ENCODE measurements at regions not wholly inside any gene's neighbourhood (a gene's known extent, or its start where the extent isn't known, plus 50 kb on each side); places are given as distances from the start of the nearest gene placed in this dataset.

- Histone ChIP-seq H3K9ac (ENCODE audit: low read length) (no peak overlapping the region), H3K4me1 (ENCODE audit: control insufficient read depth in 1 of 2, insufficient read depth in 2 of 2, low read length in 2 of 2) (no peaks in the 10 kb centered on the region), H3K27ac (ENCODE audit: low read depth, low read length) (no peak overlapping the region), H3K4ac (ENCODE audit: low read depth, low read length) (no peak overlapping the region), H3K4me3 (ENCODE audit: low read depth, low read length) (no peak overlapping the region), H4K8ac (ENCODE audit: low read depth, low read length) (no peak overlapping the region), H3K9me3 (ENCODE audit: insufficient read depth, low read depth, low read length) (no peaks in the 10 kb centered on the region), H3K79me2 (ENCODE audit: control insufficient read depth, insufficient read depth, low read length, poor library complexity) (no peaks in the 10 kb centered on the region), H2BK5ac (ENCODE audit: low read depth, low read length, poor library complexity) (no peak overlapping the region), H4K12ac (ENCODE audit: low read depth, low read length) (no peak overlapping the region), H3K23ac (ENCODE audit: low read length) (no peak overlapping the region), H3K36me3 (ENCODE audit: control insufficient read depth in 1 of 2, insufficient read depth in 2 of 2, low read length in 2 of 2) (no peaks in the 10 kb centered on the region), H2BK12ac (ENCODE audit: low read length) (no peak overlapping the region), H2BK120ac (ENCODE audit: insufficient read depth, low read length, poor library complexity) (no peak overlapping the region), H3K4me2 (ENCODE audit: low read length) (no peak overlapping the region), H2AFZ (ENCODE audit: insufficient read depth, low read length, poor library complexity) (no peak overlapping the region), H3K14ac (ENCODE audit: low read length) (no peak overlapping the region), H3K18ac (ENCODE audit: low read length) (no peak overlapping the region), H2AK5ac (ENCODE audit: low read length) (no peak overlapping the region), H3K27me3 (ENCODE audit: insufficient read depth, low read length) (no peaks in the 10 kb centered on the region), H3K79me1 (ENCODE audit: low read length) (no peaks in the 10 kb centered on the region), H4K91ac (ENCODE audit: low read depth, low read length) (no peak overlapping the region)
- no CpG with 5 or more reads among the region's 4 CpGs for WGBS (ENCODE audit: extremely low coverage, insufficient coverage, insufficient read length)
- DNase-seq, result no peak
Measured at GRCh38 chr12:63467951-63468350, 200.3 kb downstream of the DPY19L2 start.

DNA sequence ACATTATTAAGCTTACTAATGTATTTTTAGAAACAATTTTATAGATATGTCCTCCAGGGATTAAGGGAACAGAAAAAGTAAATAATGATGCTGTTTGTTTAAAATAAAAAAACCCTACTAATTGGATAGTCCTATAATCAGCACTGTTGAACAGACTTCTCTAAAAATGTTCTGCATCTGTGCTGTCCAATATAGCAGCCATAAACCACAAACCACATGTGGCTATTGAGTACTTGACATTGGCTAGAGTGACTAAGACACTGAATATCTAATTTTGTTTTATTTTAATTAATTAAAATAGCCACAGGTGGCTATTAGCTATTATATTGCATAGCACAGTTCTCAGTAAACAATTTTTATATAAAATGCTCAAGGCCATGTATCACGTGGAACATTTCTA lies 210.4 kb downstream of the DPY19L2 start:
- Histone ChIP-seq H2AK5ac (ENCODE audit: low read length) (no peak overlapping the region), H3K9ac (ENCODE audit: low read length) (no peak overlapping the region), H2BK5ac (ENCODE audit: low read depth, low read length, poor library complexity) (no peak overlapping the region), H3K36me3 (ENCODE audit: control insufficient read depth in 1 of 2, insufficient read depth in 2 of 2, low read length in 2 of 2) (no peaks in the 10 kb centered on the region), H3K23ac (ENCODE audit: low read length) (no peak overlapping the region), H3K9me3 (ENCODE audit: insufficient read depth, low read depth, low read length) (no peaks in the 10 kb centered on the region), H3K4me1 (ENCODE audit: control insufficient read depth in 1 of 2, insufficient read depth in 2 of 2, low read length in 2 of 2) (no peaks in the 10 kb centered on the region), H3K27me3 (ENCODE audit: insufficient read depth, low read length) (no peaks in the 10 kb centered on the region), H3K14ac (ENCODE audit: low read length) (no peak overlapping the region), H3K4me3 (ENCODE audit: low read depth, low read length) (no peak overlapping the region), H3K4me2 (ENCODE audit: low read length) (no peak overlapping the region), H3K4ac (ENCODE audit: low read depth, low read length) (no peak overlapping the region), H2BK12ac (ENCODE audit: low read length) (no peak overlapping the region), H4K8ac (ENCODE audit: low read depth, low read length) (no peak overlapping the region), H4K12ac (ENCODE audit: low read depth, low read length) (no peak overlapping the region), H2AFZ (ENCODE audit: insufficient read depth, low read length, poor library complexity) (no peak overlapping the region), H3K18ac (ENCODE audit: low read length) (no peak overlapping the region), H3K27ac (ENCODE audit: low read depth, low read length) (no peak overlapping the region), H2BK120ac (ENCODE audit: insufficient read depth, low read length, poor library complexity) (no peak overlapping the region), H3K79me2 (ENCODE audit: control insufficient read depth, insufficient read depth, low read length, poor library complexity) (no peaks in the 10 kb centered on the region), H3K79me1 (ENCODE audit: low read length) (no peaks in the 10 kb centered on the region), H4K91ac (ENCODE audit: low read depth, low read length) (no peak overlapping the region)
- no peak for DNase-seq
- whole genome bisulfite sequencing (ENCODE audit: extremely low coverage, insufficient coverage, insufficient read length), result no CpG with 5 or more reads among the region's 1 CpG

DNA sequence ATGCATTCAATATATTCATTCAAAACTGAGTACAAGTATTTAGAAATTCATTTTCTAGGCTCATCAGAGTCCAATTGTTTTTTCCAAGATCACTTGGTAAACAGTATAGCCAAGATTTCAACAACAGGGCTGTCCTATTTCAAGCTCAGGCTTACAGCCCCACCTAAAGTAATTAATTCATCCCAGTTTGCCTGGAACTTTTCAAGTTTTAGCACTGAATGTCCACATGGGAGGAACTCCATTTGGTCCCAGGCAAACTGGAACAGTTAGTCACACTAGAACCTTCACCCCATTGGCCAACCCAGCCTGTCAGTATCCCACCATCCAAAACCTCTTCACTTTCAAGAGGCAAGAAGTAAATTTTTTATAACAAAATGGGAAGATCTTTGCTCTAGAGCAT lies 210.9 kb downstream of the DPY19L2 start:
- H3K36me3 ChIP-seq (ENCODE audit: control insufficient read depth in 1 of 2, insufficient read depth in 2 of 2, low read length in 2 of 2), result no peaks in the 10 kb centered on the region

DNA sequence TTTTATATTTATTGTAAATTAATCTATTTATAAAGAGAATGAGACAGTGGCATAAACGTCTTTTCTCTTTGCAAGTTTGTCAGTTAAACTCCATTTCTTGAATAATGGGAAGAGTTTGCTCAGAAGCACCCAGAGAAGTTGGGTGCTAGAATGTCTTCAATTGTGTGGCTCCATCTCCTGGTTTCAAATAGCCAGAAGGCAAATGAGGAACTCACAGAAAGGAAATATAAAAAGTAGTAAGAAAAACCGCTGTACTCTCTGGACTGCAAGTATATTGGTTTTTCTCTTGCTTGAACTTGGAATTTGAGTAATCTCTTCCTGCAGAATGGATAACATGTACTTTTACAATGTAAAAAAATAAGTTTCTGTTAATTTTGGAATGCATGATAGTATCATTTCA lies 217.5 kb downstream of the DPY19L2 start:
- DNase-seq, result no peak
- Histone ChIP-seq H3K79me1 (ENCODE audit: low read length) (no peaks in the 10 kb centered on the region), H3K4me1 (ENCODE audit: control insufficient read depth in 1 of 2, insufficient read depth in 2 of 2, low read length in 2 of 2) (no peaks in the 10 kb centered on the region), H2BK12ac (ENCODE audit: low read length) (no peak overlapping the region), H3K9ac (ENCODE audit: low read length) (no peak overlapping the region), H3K27me3 (ENCODE audit: insufficient read depth, low read length) (no peaks in the 10 kb centered on the region), H3K23ac (ENCODE audit: low read length) (no peak overlapping the region), H4K12ac (ENCODE audit: low read depth, low read length) (no peak overlapping the region), H2AFZ (ENCODE audit: insufficient read depth, low read length, poor library complexity) (no peak overlapping the region), H4K91ac (ENCODE audit: low read depth, low read length) (no peak overlapping the region), H3K4me2 (ENCODE audit: low read length) (no peak overlapping the region), H2BK5ac (ENCODE audit: low read depth, low read length, poor library complexity) (no peak overlapping the region), H3K4me3 (ENCODE audit: low read depth, low read length) (no peak overlapping the region), H2AK5ac (ENCODE audit: low read length) (no peak overlapping the region), H3K79me2 (ENCODE audit: control insufficient read depth, insufficient read depth, low read length, poor library complexity) (no peaks in the 10 kb centered on the region), H3K36me3 (ENCODE audit: control insufficient read depth in 1 of 2, insufficient read depth in 2 of 2, low read length in 2 of 2) (no peaks in the 10 kb centered on the region), H3K4ac (ENCODE audit: low read depth, low read length) (no peak overlapping the region), H3K14ac (ENCODE audit: low read length) (no peak overlapping the region), H2BK120ac (ENCODE audit: insufficient read depth, low read length, poor library complexity) (no peak overlapping the region), H4K8ac (ENCODE audit: low read depth, low read length) (no peak overlapping the region), H3K9me3 (ENCODE audit: insufficient read depth, low read depth, low read length) (no peaks in the 10 kb centered on the region), H3K18ac (ENCODE audit: low read length) (no peak overlapping the region), H3K27ac (ENCODE audit: low read depth, low read length) (no peak overlapping the region)
- no CpG with 5 or more reads among the region's 2 CpGs for WGBS (ENCODE audit: extremely low coverage, insufficient coverage, insufficient read length)

More for the DNA sequence above, 210.9 kb downstream of the DPY19L2 start:
- no peak overlapping the region for H2AK5ac ChIP-seq (ENCODE audit: low read length)
- DNase-seq, result no peak
- H3K27me3 ChIP-seq (ENCODE audit: insufficient read depth, low read length), result no peaks in the 10 kb centered on the region
- no peaks in the 10 kb centered on the region for H3K9me3 ChIP-seq (ENCODE audit: insufficient read depth, low read depth, low read length)
- no peak overlapping the region for H3K14ac ChIP-seq (ENCODE audit: low read length)
- H3K4me3 ChIP-seq (ENCODE audit: low read depth, low read length), result no peak overlapping the region
- no peak overlapping the region for H4K12ac ChIP-seq (ENCODE audit: low read depth, low read length)
- no peak overlapping the region for H3K27ac ChIP-seq (ENCODE audit: low read depth, low read length)
- H2BK5ac ChIP-seq (ENCODE audit: low read depth, low read length, poor library complexity), result no peak overlapping the region
- H3K18ac ChIP-seq (ENCODE audit: low read length), result no peak overlapping the region
- no peak overlapping the region for H3K23ac ChIP-seq (ENCODE audit: low read length)
- no peaks in the 10 kb centered on the region for H3K4me1 ChIP-seq (ENCODE audit: control insufficient read depth in 1 of 2, insufficient read depth in 2 of 2, low read length in 2 of 2)
- no peaks in the 10 kb centered on the region for H3K79me1 ChIP-seq (ENCODE audit: low read length)
- H3K4ac ChIP-seq (ENCODE audit: low read depth, low read length), result no peak overlapping the region
- no peak overlapping the region for H2AFZ ChIP-seq (ENCODE audit: insufficient read depth, low read length, poor library complexity)
- no peaks in the 10 kb centered on the region for H3K79me2 ChIP-seq (ENCODE audit: control insufficient read depth, insufficient read depth, low read length, poor library complexity)
- H2BK120ac ChIP-seq (ENCODE audit: insufficient read depth, low read length, poor library complexity), result no peak overlapping the region
- no peak overlapping the region for H4K8ac ChIP-seq (ENCODE audit: low read depth, low read length)
- H2BK12ac ChIP-seq (ENCODE audit: low read length), result no peak overlapping the region
- H3K4me2 ChIP-seq (ENCODE audit: low read length), result no peak overlapping the region
- H3K9ac ChIP-seq (ENCODE audit: low read length), result no peak overlapping the region
- H4K91ac ChIP-seq (ENCODE audit: low read depth, low read length), result no peak overlapping the region
